Right kidney (tissue), 1 donor: ENCODE measurements at regions not wholly inside any gene's neighbourhood (a gene's known extent, or its start where the extent isn't known, plus 50 kb on each side); places are given as distances from the start of the nearest gene placed in this dataset.
A peak's percentile ranks its signal among the peaks of the same experiment; 100 is the strongest.

Experiments
- DNase-seq: peaks from one replicate; pipeline ENCODE4 v3.0.0-alpha.2; 2016

- no peak for DNase-seq
These were observed 194.1 kb upstream of the MTPN start for GRCh38 chr7:136171233-136171632.

- DNase-seq: no peak
These were observed 191.7 kb upstream of the MTPN start for GRCh38 chr7:136168821-136169220.

GRCh38 chr7:136167991-136168390, 190.8 kb upstream of the MTPN start:
- no peak for DNase-seq

GRCh38 chr7:136166521-136166920, 189.4 kb upstream of the MTPN start:
- no peak for DNase-seq

GRCh38 chr7:136163340-136163801, 186.2 kb upstream of the MTPN start:
- DNase-seq: no peak

- DNase-seq: no peak
These were observed 173.2 kb upstream of the MTPN start for GRCh38 chr7:136150311-136150710.

- no peak for DNase-seq
These were observed 171.8 kb upstream of the MTPN start for GRCh38 chr7:136148920-136149319.

- no peak for DNase-seq
These were observed 169.8 kb upstream of the MTPN start for GRCh38 chr7:136146925-136147324.

- DNase-seq: no peak
These were observed 167.0 kb upstream of the MTPN start for GRCh38 chr7:136144182-136144581.

GRCh38 chr7:136143271-136143670, 166.1 kb upstream of the MTPN start:
- DNase-seq: no peak

GRCh38 chr7:136142583-136142982, 165.4 kb upstream of the MTPN start:
- no peak for DNase-seq

GRCh38 chr7:136140469-136140868, 163.3 kb upstream of the MTPN start:
- no peak for DNase-seq

- DNase-seq: no peak
These were observed 162.3 kb upstream of the MTPN start for GRCh38 chr7:136139417-136139816.

GRCh38 chr7:136138991-136139390, 161.8 kb upstream of the MTPN start:
- DNase-seq: no peak

GRCh38 chr7:136136906-136137454, 159.8 kb upstream of the MTPN start:
- DNase-seq: no peak

GRCh38 chr7:136134503-136134902, 157.3 kb upstream of the MTPN start:
- no peak for DNase-seq

- peak; percentile 18 for DNase-seq
These were observed 156.4 kb upstream of the MTPN start for GRCh38 chr7:136133551-136133950.

- no peak for DNase-seq
These were observed 154.1 kb upstream of the MTPN start for GRCh38 chr7:136131304-136131630.

- no peak for DNase-seq
These were observed 153.5 kb upstream of the MTPN start for GRCh38 chr7:136130511-136131303.

- no peak for DNase-seq
These were observed 150.9 kb upstream of the MTPN start for GRCh38 chr7:136128050-136128449.

- DNase-seq: no peak
These were observed 146.2 kb upstream of the MTPN start for GRCh38 chr7:136123352-136123751.

GRCh38 chr7:136122026-136122425, 144.9 kb upstream of the MTPN start:
- DNase-seq: no peak

- no peak for DNase-seq
These were observed 140.4 kb upstream of the MTPN start for GRCh38 chr7:136117539-136117938.

GRCh38 chr7:136116186-136116585, 139.0 kb upstream of the MTPN start:
- no peak for DNase-seq
